Progenitor cell of endocrine pancreas (in vitro differentiated cells): ENCODE measurements at regions not wholly inside any gene's neighbourhood (a gene's known extent, or its start where the extent isn't known, plus 50 kb on each side); places are given as distances from the start of the nearest gene placed in this dataset.
"Not testable (repeated sequence)": the region's sequence is repeated elsewhere in the genome, so short reads cannot be mapped to it uniquely, and the experiment has no call there.

Source experiments
- DNase-seq: peaks from one replicate; pipeline ENCODE4 v3.0.0; 2021; ENCODE audit warnings: low spot score; ENCODE audit not compliant: unreplicated experiment
- H3K27ac Mint-ChIP-seq: 2 replicates; pipeline ENCODE4 v1.8.0; 2021; ENCODE audit warnings: mild to moderate bottlenecking, moderate library complexity, mixed read lengths
- H3K27me3 Mint-ChIP-seq: 2 replicates; pipeline ENCODE4 v1.8.0; 2021; ENCODE audit warnings: mixed read lengths
- H3K36me3 Mint-ChIP-seq: 2 replicates; pipeline ENCODE4 v1.8.0; 2022; ENCODE audit warnings: mixed read lengths; ENCODE audit not compliant: insufficient read depth
- H3K4me1 Mint-ChIP-seq: 2 replicates; pipeline ENCODE4 v1.8.0; 2021; ENCODE audit warnings: low read depth, mixed read lengths
- H3K4me3 Mint-ChIP-seq: 2 replicates; pipeline ENCODE4 v1.8.0; 2021; ENCODE audit warnings: low read depth, mild to moderate bottlenecking, moderate library complexity, mixed read lengths
- H3K9me3 Mint-ChIP-seq: 2 replicates; pipeline ENCODE4 v1.8.0; 2021; ENCODE audit warnings: low read depth, mixed read lengths
- TF ChIP-seq, protein P1 (sequence below): fragments of 200-600 bp; sonication (generic); IDR thresholded peaks from one replicate; pipeline ENCODE4 v1.5.0; 2021; ENCODE audit warnings: antibody characterized with exemption, mild to moderate bottlenecking; ENCODE audit not compliant: unreplicated experiment

DNA sequence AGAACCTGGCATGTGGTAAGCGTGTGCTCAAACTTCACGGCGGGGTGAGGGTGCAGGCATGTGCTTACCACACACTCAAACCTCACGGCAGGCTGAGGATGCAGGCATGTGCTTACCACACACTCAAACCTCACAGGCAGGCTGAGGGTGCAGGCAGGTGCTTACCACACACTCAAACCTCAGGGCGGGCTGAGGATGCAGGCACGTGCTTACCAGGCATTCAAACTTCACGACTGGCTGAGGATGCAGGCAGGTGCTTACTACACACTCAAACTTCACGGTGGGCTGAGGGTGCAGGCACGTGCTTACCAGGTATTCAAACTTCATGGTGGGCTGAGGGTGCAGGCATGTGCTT, 105.0 kb upstream of the ALKAL2 start:
- no peak overlapping the region for H3K4me3 Mint-ChIP-seq
- peaks cover 4% of the 10 kb centered on the region for H3K9me3 Mint-ChIP-seq
- TF ChIP-seq, protein P1, sequence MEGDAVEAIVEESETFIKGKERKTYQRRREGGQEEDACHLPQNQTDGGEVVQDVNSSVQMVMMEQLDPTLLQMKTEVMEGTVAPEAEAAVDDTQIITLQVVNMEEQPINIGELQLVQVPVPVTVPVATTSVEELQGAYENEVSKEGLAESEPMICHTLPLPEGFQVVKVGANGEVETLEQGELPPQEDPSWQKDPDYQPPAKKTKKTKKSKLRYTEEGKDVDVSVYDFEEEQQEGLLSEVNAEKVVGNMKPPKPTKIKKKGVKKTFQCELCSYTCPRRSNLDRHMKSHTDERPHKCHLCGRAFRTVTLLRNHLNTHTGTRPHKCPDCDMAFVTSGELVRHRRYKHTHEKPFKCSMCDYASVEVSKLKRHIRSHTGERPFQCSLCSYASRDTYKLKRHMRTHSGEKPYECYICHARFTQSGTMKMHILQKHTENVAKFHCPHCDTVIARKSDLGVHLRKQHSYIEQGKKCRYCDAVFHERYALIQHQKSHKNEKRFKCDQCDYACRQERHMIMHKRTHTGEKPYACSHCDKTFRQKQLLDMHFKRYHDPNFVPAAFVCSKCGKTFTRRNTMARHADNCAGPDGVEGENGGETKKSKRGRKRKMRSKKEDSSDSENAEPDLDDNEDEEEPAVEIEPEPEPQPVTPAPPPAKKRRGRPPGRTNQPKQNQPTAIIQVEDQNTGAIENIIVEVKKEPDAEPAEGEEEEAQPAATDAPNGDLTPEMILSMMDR: no peak
- H3K27me3 Mint-ChIP-seq: peaks cover 16% of the 10 kb centered on the region
- H3K36me3 Mint-ChIP-seq: no peaks in the 10 kb centered on the region
- H3K4me1 Mint-ChIP-seq: peaks cover 2% of the 10 kb centered on the region
- no peak for DNase-seq
- H3K27ac Mint-ChIP-seq: no peak overlapping the region

DNA sequence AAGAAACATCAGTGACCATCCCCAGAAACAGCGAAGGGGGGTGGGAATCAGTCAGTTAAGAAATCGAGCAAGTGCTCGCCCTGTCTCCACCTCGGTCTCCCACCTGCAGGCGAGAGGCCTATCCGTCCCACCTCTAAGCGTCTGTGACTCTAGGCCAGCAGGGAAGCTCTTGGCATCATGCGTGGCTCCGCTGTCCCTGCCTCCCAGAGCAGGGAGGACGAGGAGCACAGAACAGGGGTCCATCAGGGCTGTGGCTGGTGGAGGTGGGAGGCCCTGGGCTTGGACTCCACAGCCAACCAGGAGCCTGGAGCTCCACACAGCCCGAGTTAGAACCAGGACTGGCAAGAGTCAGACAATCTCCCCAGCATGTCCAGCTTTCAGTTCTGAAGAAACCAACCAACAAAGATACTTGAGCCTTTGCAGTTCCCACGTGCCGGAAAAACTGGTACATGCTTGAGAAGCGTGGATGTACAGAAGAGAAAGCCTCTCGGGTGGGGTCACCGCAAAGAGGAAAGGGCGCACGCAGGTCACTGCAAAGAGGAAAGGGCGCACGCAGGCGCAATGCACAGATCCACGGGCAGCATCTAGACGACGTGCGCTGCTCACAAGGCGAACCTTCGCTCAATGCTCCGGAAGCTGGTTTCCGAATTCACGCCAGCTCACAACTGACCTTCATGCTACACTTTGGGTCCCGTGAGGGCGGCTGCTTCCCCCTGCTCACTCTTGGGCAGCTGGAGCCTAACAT, 104.5 kb upstream of the ALKAL2 start:
- Mint-ChIP-seq H3K27me3 (peaks cover 16% of the 10 kb centered on the region), H3K36me3 (no peaks in the 10 kb centered on the region), H3K27ac (no peak overlapping the region), H3K9me3 (peaks cover 4% of the 10 kb centered on the region), H3K4me3 (no peak overlapping the region), H3K4me1 (peaks cover 2% of the 10 kb centered on the region)
- no peak for DNase-seq
- TF ChIP-seq, protein P1: no peak

DNA sequence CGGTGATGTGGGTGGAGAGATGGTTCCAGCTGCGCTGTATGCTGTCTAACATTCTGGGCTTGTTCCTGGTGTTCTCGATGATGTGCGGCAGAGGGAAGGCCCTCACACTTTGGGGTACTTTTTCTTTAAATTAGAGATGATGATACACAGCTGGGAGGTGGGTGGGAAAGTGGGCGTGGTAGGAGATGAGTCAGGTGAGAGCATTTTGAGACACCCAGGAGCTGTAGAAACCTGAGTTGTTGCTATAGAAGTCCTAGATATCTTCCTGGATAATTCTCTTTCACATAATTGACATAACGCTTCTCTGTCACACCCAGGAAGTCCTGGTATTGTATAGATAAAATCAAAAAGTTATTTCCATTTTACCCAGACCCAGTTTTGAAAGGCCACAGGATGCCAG, 103.8 kb upstream of the ALKAL2 start:
- no peak for DNase-seq
- H3K36me3 Mint-ChIP-seq: no peaks in the 10 kb centered on the region
- no peak overlapping the region for H3K4me3 Mint-ChIP-seq
- H3K27me3 Mint-ChIP-seq: peaks cover 16% of the 10 kb centered on the region
- peaks cover 2% of the 10 kb centered on the region for H3K4me1 Mint-ChIP-seq
- H3K27ac Mint-ChIP-seq: no peak overlapping the region
- TF ChIP-seq, protein P1: no peak
- H3K9me3 Mint-ChIP-seq: peaks cover 4% of the 10 kb centered on the region

DNA sequence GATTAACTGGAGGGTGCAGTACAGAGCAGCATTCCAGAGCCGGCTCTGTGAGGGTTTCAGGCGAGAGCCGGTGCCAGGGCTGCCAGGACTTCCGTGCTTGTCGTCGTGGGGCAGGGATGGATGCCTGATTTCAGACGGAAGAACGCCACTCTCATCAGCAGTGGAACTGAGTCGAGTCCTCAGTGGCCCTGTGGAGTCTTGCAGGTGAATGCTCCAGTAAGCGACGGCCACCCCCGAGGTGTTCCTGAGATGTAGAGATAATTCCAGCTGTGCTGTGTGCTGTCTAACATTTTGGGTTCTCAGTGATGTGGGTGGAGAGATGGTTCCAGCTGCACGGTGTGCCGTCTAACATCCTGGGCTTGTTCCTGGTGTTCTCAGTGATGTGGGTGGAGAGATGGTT, 103.1 kb upstream of the ALKAL2 start:
- TF ChIP-seq, protein P1: no peak
- peaks cover 16% of the 10 kb centered on the region for H3K27me3 Mint-ChIP-seq
- no peak overlapping the region for H3K27ac Mint-ChIP-seq
- H3K9me3 Mint-ChIP-seq: peaks cover 4% of the 10 kb centered on the region
- no peaks in the 10 kb centered on the region for H3K36me3 Mint-ChIP-seq
- DNase-seq: no peak
- H3K4me1 Mint-ChIP-seq: no peaks in the 10 kb centered on the region
- no peak overlapping the region for H3K4me3 Mint-ChIP-seq

DNA sequence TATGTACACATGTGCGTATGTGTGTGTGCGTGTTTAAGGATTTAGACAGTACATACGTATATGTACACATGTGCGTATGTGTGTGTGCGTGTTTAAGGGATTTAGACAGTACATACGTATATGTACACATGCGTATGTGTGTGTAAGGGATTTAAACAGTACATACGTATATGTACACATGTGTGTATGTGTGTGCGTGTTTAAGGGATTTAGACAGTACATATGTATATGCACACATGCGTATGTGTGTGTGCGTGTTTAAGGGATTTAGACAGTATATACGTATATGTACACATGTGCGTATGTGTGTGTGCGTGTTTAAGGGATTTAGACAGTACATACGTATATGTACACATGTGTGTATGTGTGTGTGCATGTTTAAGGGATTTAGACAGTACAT, 102.1 kb upstream of the ALKAL2 start:
- H3K36me3 Mint-ChIP-seq, H3K4me1 Mint-ChIP-seq, H3K4me3 Mint-ChIP-seq, DNase-seq, H3K27ac Mint-ChIP-seq, H3K9me3 Mint-ChIP-seq: not testable (repeated sequence)
- peaks cover 16% of the 10 kb centered on the region for H3K27me3 Mint-ChIP-seq

DNA sequence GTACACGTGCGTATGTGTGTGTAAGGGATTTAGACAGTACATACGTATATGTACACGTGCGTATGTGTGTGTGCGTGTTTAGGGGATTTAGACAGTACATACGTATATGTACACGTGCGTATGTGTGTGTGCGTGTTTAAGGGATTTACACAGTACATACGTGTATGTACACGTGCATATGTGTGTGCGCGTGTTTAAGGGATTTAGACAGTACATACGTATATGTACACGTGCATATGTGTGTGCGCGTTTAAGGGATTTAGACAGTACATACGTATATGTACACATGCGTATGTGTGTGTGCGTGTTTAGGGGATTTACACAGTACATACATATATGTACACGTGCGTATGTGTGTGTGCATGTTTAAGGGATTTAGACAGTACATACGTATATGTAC, 100.9 kb upstream of the ALKAL2 start:
- H3K36me3 Mint-ChIP-seq, DNase-seq, H3K4me3 Mint-ChIP-seq, H3K27me3 Mint-ChIP-seq, H3K4me1 Mint-ChIP-seq, H3K27ac Mint-ChIP-seq, H3K9me3 Mint-ChIP-seq: not testable (repeated sequence)
